ENCODE measurements at regions not wholly inside any gene's neighbourhood (a gene's known extent, or its start where the extent isn't known, plus 50 kb on each side); places are given as distances from the start of the nearest gene placed in this dataset.

GRCh38 chr11:128302425-128303186, 284.8 kb downstream of the ETS1 start:
- TF ChIP-seq, protein P1, sequence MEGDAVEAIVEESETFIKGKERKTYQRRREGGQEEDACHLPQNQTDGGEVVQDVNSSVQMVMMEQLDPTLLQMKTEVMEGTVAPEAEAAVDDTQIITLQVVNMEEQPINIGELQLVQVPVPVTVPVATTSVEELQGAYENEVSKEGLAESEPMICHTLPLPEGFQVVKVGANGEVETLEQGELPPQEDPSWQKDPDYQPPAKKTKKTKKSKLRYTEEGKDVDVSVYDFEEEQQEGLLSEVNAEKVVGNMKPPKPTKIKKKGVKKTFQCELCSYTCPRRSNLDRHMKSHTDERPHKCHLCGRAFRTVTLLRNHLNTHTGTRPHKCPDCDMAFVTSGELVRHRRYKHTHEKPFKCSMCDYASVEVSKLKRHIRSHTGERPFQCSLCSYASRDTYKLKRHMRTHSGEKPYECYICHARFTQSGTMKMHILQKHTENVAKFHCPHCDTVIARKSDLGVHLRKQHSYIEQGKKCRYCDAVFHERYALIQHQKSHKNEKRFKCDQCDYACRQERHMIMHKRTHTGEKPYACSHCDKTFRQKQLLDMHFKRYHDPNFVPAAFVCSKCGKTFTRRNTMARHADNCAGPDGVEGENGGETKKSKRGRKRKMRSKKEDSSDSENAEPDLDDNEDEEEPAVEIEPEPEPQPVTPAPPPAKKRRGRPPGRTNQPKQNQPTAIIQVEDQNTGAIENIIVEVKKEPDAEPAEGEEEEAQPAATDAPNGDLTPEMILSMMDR (IDR thresholded peaks at IDR 0.05; ENCODE audit: extremely low read depth in 1 of 2, insufficient read depth in 1 of 2, low read depth in 1 of 2, low read length in 2 of 2): no peak
- no peak for TF ChIP-seq EZH2 (IDR thresholded peaks at IDR 0.05; ENCODE audit: borderline replicate concordance, low read depth, low read length, severe bottlenecking)
- TF ChIP-seq MYC (IDR thresholded peaks at IDR 0.05; ENCODE audit: low read depth, low read length): no peak
- TF ChIP-seq POLR2A (IDR thresholded peaks at IDR 0.05; ENCODE audit: low read depth, low read length): no peak
- no peak for TF ChIP-seq POLR2AphosphoS5 (IDR thresholded peaks at IDR 0.05; ENCODE audit: insufficient read depth, low read depth, low read length)
- TF ChIP-seq JUN (IDR thresholded peaks at IDR 0.05; ENCODE audit: borderline replicate concordance, insufficient read depth, insufficient read length, low read depth): no peak

Data from endothelial cell of umbilical vein (primary cell).